ENCODE measurements at regions not wholly inside any gene's neighbourhood (a gene's known extent, or its start where the extent isn't known, plus 50 kb on each side); places are given as distances from the start of the nearest gene placed in this dataset.

GRCh38 chr7:69173846-69174245, 424.4 kb upstream of the AUTS2 start:
- DNase-seq (ENCODE audit: low spot score), result no peak
- H3K4me1 ChIP-seq (ENCODE audit: control insufficient read depth in 4 of 4, insufficient read depth in 4 of 4, low read length in 3 of 4), result peaks cover 0 to 4% (median 0%) of the 10 kb centered on the region in 4 donors
- H3K4me3 ChIP-seq (ENCODE audit: low read depth in 1 of 3, low read length in 3 of 3), result no peak overlapping the region
- 74% methylated on average over 1 of the region's 1 CpG for WGBS
- H3K36me3 ChIP-seq (ENCODE audit: control insufficient read depth in 4 of 4, insufficient read depth in 3 of 4, low read depth in 1 of 4, low read length in 3 of 4), result no peaks in the 10 kb centered on the region
- no peak overlapping the region for H3K27ac ChIP-seq (ENCODE audit: low read depth in 1 of 2, low read length in 2 of 2)
- TF ChIP-seq ATF3 (IDR thresholded peaks at IDR 0.05) (no peak), GABPA (IDR thresholded peaks at IDR 0.05 in 1 of 2, conservative IDR thresholded peaks at IDR 0.05 in 1 of 2) (no peak), JUND (IDR thresholded peaks at IDR 0.05) (no peak), SP1 (IDR thresholded peaks at IDR 0.05) (no peak), ZBTB33 (IDR thresholded peaks at IDR 0.05) (no peak), EGR1 (IDR thresholded peaks at IDR 0.05; ENCODE audit: low read depth in 2 of 2) (no peak), HNF4G (IDR thresholded peaks at IDR 0.05) (no peak), NR2F2 (IDR thresholded peaks at IDR 0.05) (no peak), YY1 (IDR thresholded peaks at IDR 0.05) (no peak), FOXA2 (IDR thresholded peaks at IDR 0.05) (no peak), TAF1 (conservative IDR thresholded peaks at IDR 0.05) (no peak), CTCF (IDR thresholded peaks at IDR 0.05; ENCODE audit: low read depth, low read length, missing input control) (no peak), HNF4A (conservative IDR thresholded peaks at IDR 0.05) (no peak), MAX (IDR thresholded peaks at IDR 0.05) (no peak), FOXA1 (IDR thresholded peaks at IDR 0.05) (no peak), RAD21 (IDR thresholded peaks at IDR 0.05) (no peak), RXRA (IDR thresholded peaks at IDR 0.05) (no peak)
- TF ChIP-seq, protein P1, sequence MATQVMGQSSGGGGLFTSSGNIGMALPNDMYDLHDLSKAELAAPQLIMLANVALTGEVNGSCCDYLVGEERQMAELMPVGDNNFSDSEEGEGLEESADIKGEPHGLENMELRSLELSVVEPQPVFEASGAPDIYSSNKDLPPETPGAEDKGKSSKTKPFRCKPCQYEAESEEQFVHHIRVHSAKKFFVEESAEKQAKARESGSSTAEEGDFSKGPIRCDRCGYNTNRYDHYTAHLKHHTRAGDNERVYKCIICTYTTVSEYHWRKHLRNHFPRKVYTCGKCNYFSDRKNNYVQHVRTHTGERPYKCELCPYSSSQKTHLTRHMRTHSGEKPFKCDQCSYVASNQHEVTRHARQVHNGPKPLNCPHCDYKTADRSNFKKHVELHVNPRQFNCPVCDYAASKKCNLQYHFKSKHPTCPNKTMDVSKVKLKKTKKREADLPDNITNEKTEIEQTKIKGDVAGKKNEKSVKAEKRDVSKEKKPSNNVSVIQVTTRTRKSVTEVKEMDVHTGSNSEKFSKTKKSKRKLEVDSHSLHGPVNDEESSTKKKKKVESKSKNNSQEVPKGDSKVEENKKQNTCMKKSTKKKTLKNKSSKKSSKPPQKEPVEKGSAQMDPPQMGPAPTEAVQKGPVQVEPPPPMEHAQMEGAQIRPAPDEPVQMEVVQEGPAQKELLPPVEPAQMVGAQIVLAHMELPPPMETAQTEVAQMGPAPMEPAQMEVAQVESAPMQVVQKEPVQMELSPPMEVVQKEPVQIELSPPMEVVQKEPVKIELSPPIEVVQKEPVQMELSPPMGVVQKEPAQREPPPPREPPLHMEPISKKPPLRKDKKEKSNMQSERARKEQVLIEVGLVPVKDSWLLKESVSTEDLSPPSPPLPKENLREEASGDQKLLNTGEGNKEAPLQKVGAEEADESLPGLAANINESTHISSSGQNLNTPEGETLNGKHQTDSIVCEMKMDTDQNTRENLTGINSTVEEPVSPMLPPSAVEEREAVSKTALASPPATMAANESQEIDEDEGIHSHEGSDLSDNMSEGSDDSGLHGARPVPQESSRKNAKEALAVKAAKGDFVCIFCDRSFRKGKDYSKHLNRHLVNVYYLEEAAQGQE (IDR thresholded peaks at IDR 0.05), result no peak
- H3K9ac ChIP-seq (ENCODE audit: low read depth in 1 of 2, low read length in 2 of 2), result no peak overlapping the region
- H3K27me3 ChIP-seq (ENCODE audit: control insufficient read depth in 4 of 4, insufficient read depth in 4 of 4, low read length in 3 of 4), result no peaks in the 10 kb centered on the region
- H3K9me3 ChIP-seq (ENCODE audit: control insufficient read depth in 4 of 4, low read length in 3 of 4), result no peaks in the 10 kb centered on the region
